ENCODE measurements at regions not wholly inside any gene's neighbourhood (a gene's known extent, or its start where the extent isn't known, plus 50 kb on each side); places are given as distances from the start of the nearest gene placed in this dataset.

DNA sequence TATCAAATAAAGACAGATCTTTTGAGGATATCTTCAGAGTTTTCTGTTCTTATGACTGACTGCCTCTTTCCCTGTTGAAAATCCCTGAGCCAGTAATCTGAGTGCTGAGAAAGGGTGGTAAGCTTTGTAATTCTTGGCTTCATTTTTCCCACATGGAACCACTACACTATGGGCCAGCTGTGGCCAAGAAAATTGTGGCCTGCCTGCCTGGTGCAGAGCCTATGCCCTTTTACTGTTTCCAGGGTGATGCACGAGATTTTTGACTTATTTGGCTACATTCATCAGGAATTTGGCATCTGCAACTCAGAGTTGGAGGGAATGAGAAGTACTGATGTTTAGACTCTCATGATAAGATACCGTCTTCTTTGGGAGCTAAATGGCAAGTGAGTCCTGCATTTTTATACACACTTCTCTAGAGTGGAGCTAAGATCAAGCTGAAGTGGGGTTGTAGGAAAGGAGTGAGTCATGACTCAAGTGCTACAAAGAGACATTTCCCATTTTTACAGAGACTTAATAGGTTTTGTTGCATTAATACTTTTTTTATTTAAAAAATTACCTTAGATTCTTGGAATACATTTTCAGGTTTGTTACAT lies 328.2 kb upstream of the CDH7 start:
- no peaks in the 10 kb centered on the region for H3K4me1 Mint-ChIP-seq
- Histone ChIP-seq H3K27ac (ENCODE audit: low read length) (no peak overlapping the region), H3K36me3 (ENCODE audit: control insufficient read depth, insufficient read depth, low read length) (no peaks in the 10 kb centered on the region), H3K27me3 (ENCODE audit: control insufficient read depth, insufficient read depth, low read length) (no peaks in the 10 kb centered on the region), H3K9me3 (ENCODE audit: control insufficient read depth, insufficient read depth, low read length) (no peaks in the 10 kb centered on the region), H3K4me3 (ENCODE audit: low read length) (no peak overlapping the region), H3K4me1 (ENCODE audit: control insufficient read depth, insufficient read depth, low read length) (no peaks in the 10 kb centered on the region)
- no peak for DNase-seq
- H3K4me3 Mint-ChIP-seq: no peak overlapping the region
- ATAC-seq: no peak
- peaks cover 11 to 20% of the 10 kb centered on the region in 2 donors for H3K9me3 Mint-ChIP-seq
- no peaks in the 10 kb centered on the region for H3K27me3 Mint-ChIP-seq (ENCODE audit: low read depth in 2 of 2)
- no peak overlapping the region for H3K27ac Mint-ChIP-seq
- intact Hi-C loops (cut with micrococcal nuclease): no loop called here
- WGBS (ENCODE audit: insufficient coverage): 65% methylated on average over 1 of the region's 2 CpGs
- no peaks in the 10 kb centered on the region for H3K36me3 Mint-ChIP-seq
- TF ChIP-seq, protein P1, sequence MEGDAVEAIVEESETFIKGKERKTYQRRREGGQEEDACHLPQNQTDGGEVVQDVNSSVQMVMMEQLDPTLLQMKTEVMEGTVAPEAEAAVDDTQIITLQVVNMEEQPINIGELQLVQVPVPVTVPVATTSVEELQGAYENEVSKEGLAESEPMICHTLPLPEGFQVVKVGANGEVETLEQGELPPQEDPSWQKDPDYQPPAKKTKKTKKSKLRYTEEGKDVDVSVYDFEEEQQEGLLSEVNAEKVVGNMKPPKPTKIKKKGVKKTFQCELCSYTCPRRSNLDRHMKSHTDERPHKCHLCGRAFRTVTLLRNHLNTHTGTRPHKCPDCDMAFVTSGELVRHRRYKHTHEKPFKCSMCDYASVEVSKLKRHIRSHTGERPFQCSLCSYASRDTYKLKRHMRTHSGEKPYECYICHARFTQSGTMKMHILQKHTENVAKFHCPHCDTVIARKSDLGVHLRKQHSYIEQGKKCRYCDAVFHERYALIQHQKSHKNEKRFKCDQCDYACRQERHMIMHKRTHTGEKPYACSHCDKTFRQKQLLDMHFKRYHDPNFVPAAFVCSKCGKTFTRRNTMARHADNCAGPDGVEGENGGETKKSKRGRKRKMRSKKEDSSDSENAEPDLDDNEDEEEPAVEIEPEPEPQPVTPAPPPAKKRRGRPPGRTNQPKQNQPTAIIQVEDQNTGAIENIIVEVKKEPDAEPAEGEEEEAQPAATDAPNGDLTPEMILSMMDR (IDR thresholded peaks at IDR 0.05): no peak

DNA sequence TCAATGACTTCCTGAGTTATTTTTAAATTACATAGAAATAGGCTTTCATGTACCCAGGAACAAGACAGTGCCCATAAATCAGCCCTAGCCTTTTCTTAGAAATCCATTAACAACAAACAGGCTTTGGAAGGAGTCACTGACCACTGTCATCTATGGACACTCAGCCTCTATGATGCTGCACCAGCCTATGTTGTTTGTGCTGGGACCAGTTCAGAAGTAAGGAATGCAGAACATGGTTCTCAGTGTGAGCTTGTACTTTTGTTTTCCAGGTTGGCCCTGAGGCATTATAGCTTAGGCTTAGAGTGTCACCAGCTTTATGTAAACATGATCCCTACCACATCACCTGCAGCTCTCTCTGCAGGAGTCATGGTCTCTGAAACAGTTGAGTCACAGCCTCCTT lies 335.7 kb upstream of the CDH7 start:
- Histone ChIP-seq H3K27ac (ENCODE audit: low read length) (no peak overlapping the region), H3K36me3 (ENCODE audit: control insufficient read depth, insufficient read depth, low read length) (no peaks in the 10 kb centered on the region), H3K9me3 (ENCODE audit: control insufficient read depth, insufficient read depth, low read length) (no peaks in the 10 kb centered on the region), H3K4me3 (ENCODE audit: low read length) (no peak overlapping the region), H3K27me3 (ENCODE audit: control insufficient read depth, insufficient read depth, low read length) (no peaks in the 10 kb centered on the region), H3K4me1 (ENCODE audit: control insufficient read depth, insufficient read depth, low read length) (no peaks in the 10 kb centered on the region)
- TF ChIP-seq, protein P1 (IDR thresholded peaks at IDR 0.05): no peak
- DNase-seq: no peak
- no peak overlapping the region for H3K4me3 Mint-ChIP-seq
- intact Hi-C loops (cut with micrococcal nuclease): no loop called here
- ATAC-seq: no peak
- H3K27ac Mint-ChIP-seq: no peak overlapping the region
- H3K4me1 Mint-ChIP-seq: no peaks in the 10 kb centered on the region
- no peaks in the 10 kb centered on the region for H3K36me3 Mint-ChIP-seq
- H3K27me3 Mint-ChIP-seq (ENCODE audit: low read depth in 2 of 2): no peaks in the 10 kb centered on the region
- H3K9me3 Mint-ChIP-seq: peaks cover 11 to 13% of the 10 kb centered on the region in 2 donors

DNA sequence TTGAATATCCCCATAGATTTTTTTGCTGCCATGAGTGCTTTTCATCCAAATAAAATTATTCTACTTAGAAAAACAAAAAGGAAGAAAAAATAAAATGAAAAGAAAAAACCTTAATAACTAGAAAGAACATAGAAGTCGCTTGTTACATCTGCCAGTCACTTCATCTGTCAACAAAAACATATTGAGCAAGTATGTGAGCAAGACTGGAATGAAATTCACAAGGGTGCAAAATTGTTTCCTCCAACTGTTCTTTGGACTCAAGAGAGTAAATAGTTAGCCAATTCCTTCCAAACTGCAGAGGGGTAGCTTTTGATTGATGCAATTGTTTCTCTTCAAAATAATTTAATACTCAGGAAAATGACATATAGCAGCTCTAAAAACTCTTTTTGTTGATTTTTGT lies 336.3 kb upstream of the CDH7 start:
- Mint-ChIP-seq H3K36me3 (no peaks in the 10 kb centered on the region), H3K27me3 (ENCODE audit: low read depth in 2 of 2) (no peaks in the 10 kb centered on the region), H3K9me3 (peaks cover 11 to 13% of the 10 kb centered on the region in 2 donors), H3K27ac (no peak overlapping the region), H3K4me1 (no peaks in the 10 kb centered on the region), H3K4me3 (no peak overlapping the region)
- TF ChIP-seq, protein P1 (IDR thresholded peaks at IDR 0.05): no peak
- H3K9me3 ChIP-seq (ENCODE audit: control insufficient read depth, insufficient read depth, low read length): no peaks in the 10 kb centered on the region
- intact Hi-C loops (cut with micrococcal nuclease): no loop called here
- DNase-seq (no peak), ATAC-seq (no peak)
- no peak overlapping the region for H3K27ac ChIP-seq (ENCODE audit: low read length)
- no peaks in the 10 kb centered on the region for H3K27me3 ChIP-seq (ENCODE audit: control insufficient read depth, insufficient read depth, low read length)
- no peak overlapping the region for H3K4me3 ChIP-seq (ENCODE audit: low read length)
- no peaks in the 10 kb centered on the region for H3K36me3 ChIP-seq (ENCODE audit: control insufficient read depth, insufficient read depth, low read length)
- H3K4me1 ChIP-seq (ENCODE audit: control insufficient read depth, insufficient read depth, low read length): no peaks in the 10 kb centered on the region
- WGBS (ENCODE audit: insufficient coverage): no CpG with 5 or more reads among the region's 1 CpG

DNA sequence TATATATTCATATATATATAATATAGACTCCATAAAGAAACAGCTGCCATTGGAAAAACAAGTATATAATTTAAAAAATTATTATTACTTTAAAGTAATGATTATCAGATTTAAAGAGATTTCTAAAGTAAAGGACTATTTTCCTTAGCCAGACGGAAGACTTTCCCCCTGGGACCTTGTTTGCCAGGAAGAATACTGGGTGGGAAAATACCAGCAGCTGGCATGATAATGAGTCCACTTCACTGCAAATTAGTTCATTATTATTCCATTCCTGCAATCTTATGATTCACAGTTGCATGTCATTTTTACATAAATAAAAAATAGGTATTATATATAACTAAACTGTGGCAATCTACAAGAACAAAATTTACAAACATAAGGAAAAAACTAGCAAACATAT lies 339.8 kb upstream of the CDH7 start:
- Histone ChIP-seq H3K4me1 (ENCODE audit: control insufficient read depth, insufficient read depth, low read length) (no peaks in the 10 kb centered on the region), H3K9me3 (ENCODE audit: control insufficient read depth, insufficient read depth, low read length) (no peaks in the 10 kb centered on the region), H3K27me3 (ENCODE audit: control insufficient read depth, insufficient read depth, low read length) (no peaks in the 10 kb centered on the region), H3K4me3 (ENCODE audit: low read length) (no peak overlapping the region), H3K36me3 (ENCODE audit: control insufficient read depth, insufficient read depth, low read length) (no peaks in the 10 kb centered on the region), H3K27ac (ENCODE audit: low read length) (no peak overlapping the region)
- WGBS (ENCODE audit: insufficient coverage): 71% methylated on average over 1 of the region's 1 CpG
- peaks cover 5 to 14% of the 10 kb centered on the region in 2 donors for H3K9me3 Mint-ChIP-seq
- TF ChIP-seq, protein P1 (IDR thresholded peaks at IDR 0.05): no peak
- no peaks in the 10 kb centered on the region for H3K4me1 Mint-ChIP-seq
- no peak for DNase-seq
- no peaks in the 10 kb centered on the region for H3K27me3 Mint-ChIP-seq (ENCODE audit: low read depth in 2 of 2)
- ATAC-seq: no peak
- H3K4me3 Mint-ChIP-seq: no peak overlapping the region
- intact Hi-C loops (cut with micrococcal nuclease): no loop called here
- no peak overlapping the region for H3K27ac Mint-ChIP-seq
- H3K36me3 Mint-ChIP-seq: no peaks in the 10 kb centered on the region

All from natural killer cell (primary cell).